Suprapubic skin (tissue), 4 donors: ENCODE measurements at regions not wholly inside any gene's neighbourhood (a gene's known extent, or its start where the extent isn't known, plus 50 kb on each side); places are given as distances from the start of the nearest gene placed in this dataset.

Source experiments
- DNase-seq, 2 donors: peaks; one replicate each; pipeline ENCODE4 v3.0.0-alpha.2; 2019; ENCODE audit warnings: low spot score in 2 of 2
- H3K27ac ChIP-seq: fragments of 200-600 bp; sonication (generic); one replicate; pipeline ENCODE4 v1.5.1; 2019
- H3K27me3 ChIP-seq: fragments of 200-600 bp; sonication (generic); one replicate; pipeline ENCODE4 v1.5.1; 2019
- H3K36me3 ChIP-seq: fragments of 200-600 bp; sonication (generic); one replicate; pipeline ENCODE4 v1.5.1; 2019
- H3K4me1 ChIP-seq: fragments of 200-600 bp; sonication (generic); one replicate; pipeline ENCODE4 v1.5.1; 2019
- H3K4me3 ChIP-seq: fragments of 200-600 bp; sonication (generic); one replicate; pipeline ENCODE4 v1.5.1; 2019; ENCODE audit warnings: mild to moderate bottlenecking
- H3K9me3 ChIP-seq: fragments of 200-600 bp; sonication (generic); one replicate; pipeline ENCODE4 v1.5.1; 2019
- EP300 ChIP-seq: sonication (generic); formaldehyde crosslinking; IDR thresholded peaks from one replicate; pipeline ENCODE4 v1.6.1; 2017; ENCODE audit warnings: antibody characterized with exemption
- POLR2A ChIP-seq, 2 donors: fragments of 450-650 bp; IDR thresholded peaks; one replicate each; pipeline ENCODE4 v1.6.1; 2017; ENCODE audit warnings: antibody characterized with exemption in 2 of 2, mild to moderate bottlenecking in 2 of 2, moderate library complexity in 2 of 2
- POLR2AphosphoS5 ChIP-seq, 3 donors: sonication (generic); formaldehyde crosslinking; IDR thresholded peaks; one replicate each; pipeline ENCODE4 v1.6.1; 2017; ENCODE audit warnings: antibody characterized with exemption in 3 of 3
- WGBS: methylation state at CpG from one replicate; pipeline ENCODE4 v1.1.5; 2018; 5-methylcytosine and 5-hydroxymethylcytosine counted together
- TF ChIP-seq, protein P1 (sequence below), 2 donors: fragments of 200-600 bp in 1 of 2; fragments of 450-650 bp in 1 of 2; sonication (generic) in 1 of 2; IDR thresholded peaks; one replicate each; pipeline ENCODE4 v1.5.1; 2016 to 2019; ENCODE audit warnings: antibody characterized with exemption in 2 of 2, mild to moderate bottlenecking in 1 of 2, moderate library complexity in 1 of 2

DNA sequence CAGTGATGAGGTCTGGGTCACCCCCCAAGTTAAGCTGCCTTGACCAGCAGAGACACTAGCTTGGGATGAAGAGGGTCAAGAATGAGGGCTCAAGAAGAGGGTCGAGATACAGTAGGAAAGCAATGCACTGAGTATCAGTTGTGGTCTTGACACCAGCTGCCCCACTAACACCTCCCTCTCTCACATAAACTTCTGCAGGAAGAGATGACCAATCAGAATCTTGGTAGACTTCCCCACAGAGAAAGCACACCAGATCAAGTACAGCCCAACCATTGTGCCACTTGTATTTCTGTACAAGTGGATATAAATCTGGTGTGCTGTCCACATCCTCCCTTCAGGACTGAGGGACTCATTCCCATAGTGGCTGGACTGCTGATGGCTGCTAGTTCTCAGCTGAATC is 101.2 kb upstream of the ELL2 start:
- no peak overlapping the region for H3K27ac ChIP-seq
- H3K9me3 ChIP-seq: no peaks in the 10 kb centered on the region
- H3K4me3 ChIP-seq: no peak overlapping the region
- no peak for DNase-seq
- H3K4me1 ChIP-seq: peaks cover 2% of the 10 kb centered on the region
- no peaks in the 10 kb centered on the region for H3K36me3 ChIP-seq
- no peak for TF ChIP-seq POLR2A (IDR thresholded peaks at IDR 0.05)
- TF ChIP-seq, protein P1, sequence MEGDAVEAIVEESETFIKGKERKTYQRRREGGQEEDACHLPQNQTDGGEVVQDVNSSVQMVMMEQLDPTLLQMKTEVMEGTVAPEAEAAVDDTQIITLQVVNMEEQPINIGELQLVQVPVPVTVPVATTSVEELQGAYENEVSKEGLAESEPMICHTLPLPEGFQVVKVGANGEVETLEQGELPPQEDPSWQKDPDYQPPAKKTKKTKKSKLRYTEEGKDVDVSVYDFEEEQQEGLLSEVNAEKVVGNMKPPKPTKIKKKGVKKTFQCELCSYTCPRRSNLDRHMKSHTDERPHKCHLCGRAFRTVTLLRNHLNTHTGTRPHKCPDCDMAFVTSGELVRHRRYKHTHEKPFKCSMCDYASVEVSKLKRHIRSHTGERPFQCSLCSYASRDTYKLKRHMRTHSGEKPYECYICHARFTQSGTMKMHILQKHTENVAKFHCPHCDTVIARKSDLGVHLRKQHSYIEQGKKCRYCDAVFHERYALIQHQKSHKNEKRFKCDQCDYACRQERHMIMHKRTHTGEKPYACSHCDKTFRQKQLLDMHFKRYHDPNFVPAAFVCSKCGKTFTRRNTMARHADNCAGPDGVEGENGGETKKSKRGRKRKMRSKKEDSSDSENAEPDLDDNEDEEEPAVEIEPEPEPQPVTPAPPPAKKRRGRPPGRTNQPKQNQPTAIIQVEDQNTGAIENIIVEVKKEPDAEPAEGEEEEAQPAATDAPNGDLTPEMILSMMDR (IDR thresholded peaks at IDR 0.05): no peak
- TF ChIP-seq POLR2AphosphoS5 (IDR thresholded peaks at IDR 0.05): no peak
- no peak for TF ChIP-seq EP300
- 100% methylated on average over 1 of the region's 1 CpG for WGBS
- no peaks in the 10 kb centered on the region for H3K27me3 ChIP-seq

DNA sequence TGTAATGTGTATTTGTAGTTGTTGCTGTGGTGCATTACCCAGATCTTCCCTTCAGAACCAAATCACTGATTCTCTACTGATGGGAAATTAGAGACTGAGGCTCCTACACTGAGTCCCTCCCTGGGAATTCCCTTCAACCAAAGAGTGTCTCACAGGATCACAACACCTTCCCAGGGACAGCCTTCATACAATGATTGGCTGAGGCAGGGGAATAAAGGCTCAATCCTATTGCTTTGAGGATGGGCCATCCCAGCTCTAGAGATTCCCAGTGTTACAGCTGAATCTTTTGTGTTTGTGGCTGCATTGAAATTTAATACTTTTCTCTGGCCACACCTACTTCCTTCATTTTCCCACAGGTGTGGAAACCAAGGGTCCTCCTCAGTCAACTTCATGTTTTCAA is 96.4 kb upstream of the ELL2 start:
- TF ChIP-seq POLR2AphosphoS5 (IDR thresholded peaks at IDR 0.05) (no peak), EP300 (no peak), POLR2A (IDR thresholded peaks at IDR 0.05) (no peak)
- TF ChIP-seq, protein P1 (IDR thresholded peaks at IDR 0.05): no peak
- H3K9me3 ChIP-seq: no peaks in the 10 kb centered on the region
- DNase-seq: no peak
- H3K36me3 ChIP-seq: no peaks in the 10 kb centered on the region
- H3K4me1 ChIP-seq: no peaks in the 10 kb centered on the region
- no peak overlapping the region for H3K27ac ChIP-seq
- no peak overlapping the region for H3K4me3 ChIP-seq
- no peaks in the 10 kb centered on the region for H3K27me3 ChIP-seq

DNA sequence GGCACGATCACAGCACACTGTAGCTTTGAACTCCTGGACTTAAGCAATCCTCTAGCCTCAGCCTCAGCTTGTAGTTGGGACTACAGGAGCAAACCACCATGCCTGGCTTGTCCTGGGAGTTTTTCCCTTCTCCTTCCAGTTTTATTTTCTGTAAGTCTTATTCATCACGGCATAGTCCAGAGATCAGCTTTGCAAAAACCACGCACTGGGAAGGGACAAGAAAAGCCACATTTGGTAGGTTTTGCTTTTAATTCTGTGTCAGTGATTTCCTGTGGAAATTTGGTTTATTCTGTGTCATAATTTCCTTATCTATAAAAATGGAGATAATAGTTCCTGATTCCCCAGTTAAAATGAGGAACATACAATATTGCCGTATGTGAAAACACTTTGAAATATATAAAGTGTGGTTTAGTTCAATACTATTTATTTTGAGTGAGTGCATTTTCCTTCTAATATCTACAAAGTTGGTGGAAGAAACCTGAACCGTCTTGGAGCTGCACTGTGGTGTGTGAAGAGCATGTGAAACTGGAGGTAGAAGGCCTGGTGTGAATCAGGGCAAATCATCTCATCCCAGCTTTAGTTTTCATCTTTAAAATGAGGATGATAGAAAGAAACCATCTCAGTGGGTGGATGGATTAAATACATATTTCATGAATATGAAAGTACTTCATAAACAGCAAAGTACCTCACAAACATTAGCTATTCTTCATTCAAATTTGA is 92.8 kb upstream of the ELL2 start:
- Histone ChIP-seq H3K4me3 (no peak overlapping the region), H3K27me3 (no peaks in the 10 kb centered on the region), H3K4me1 (peaks cover 17% of the 10 kb centered on the region), H3K36me3 (no peaks in the 10 kb centered on the region), H3K9me3 (no peaks in the 10 kb centered on the region), H3K27ac (no peak overlapping the region)
- 87% methylated on average over 5 of the region's 5 CpGs for WGBS
- no peak for DNase-seq
- TF ChIP-seq EP300: no peak
- no peak for TF ChIP-seq POLR2A (IDR thresholded peaks at IDR 0.05)
- TF ChIP-seq, protein P1 (IDR thresholded peaks at IDR 0.05): no peak
- TF ChIP-seq POLR2AphosphoS5 (IDR thresholded peaks at IDR 0.05): no peak

DNA sequence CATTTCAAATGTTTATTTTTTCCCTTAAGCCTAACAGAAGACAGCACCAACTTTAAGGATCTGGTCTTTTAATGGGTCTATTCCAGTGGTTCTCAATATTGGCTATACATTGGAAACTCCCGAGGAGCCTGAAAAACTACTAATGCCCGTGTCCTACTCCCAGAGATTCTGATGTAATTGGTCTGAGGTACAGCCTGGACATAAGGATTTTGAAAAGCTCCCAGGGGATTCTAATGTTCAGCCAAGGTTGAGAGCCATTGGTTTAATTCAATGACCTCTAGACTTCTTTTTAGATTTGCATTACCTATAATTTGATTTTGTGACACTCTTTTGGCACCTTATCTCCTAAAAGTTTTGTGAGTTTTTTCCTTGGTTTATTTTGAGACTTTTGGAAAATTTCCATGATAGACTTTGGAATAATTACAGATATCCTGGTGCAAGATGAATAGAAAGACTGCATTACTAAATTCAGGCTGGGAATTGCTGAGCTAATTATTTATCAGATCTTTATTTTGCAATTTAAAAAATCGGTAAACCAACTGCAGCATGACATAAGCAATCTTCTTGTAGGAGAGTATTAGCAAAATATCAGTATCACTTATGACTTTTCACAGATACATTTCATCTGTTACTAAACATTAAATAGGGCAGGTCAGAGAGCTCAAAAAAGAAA is 91.5 kb upstream of the ELL2 start:
- H3K27ac ChIP-seq: no peak overlapping the region
- no peak for DNase-seq
- peaks cover 17% of the 10 kb centered on the region for H3K4me1 ChIP-seq
- H3K36me3 ChIP-seq: no peaks in the 10 kb centered on the region
- no peak overlapping the region for H3K4me3 ChIP-seq
- TF ChIP-seq, protein P1 (IDR thresholded peaks at IDR 0.05): no peak
- no peak for TF ChIP-seq EP300
- no peak for TF ChIP-seq POLR2A (IDR thresholded peaks at IDR 0.05)
- TF ChIP-seq POLR2AphosphoS5 (IDR thresholded peaks at IDR 0.05): no peak
- 67% methylated on average over 3 of the region's 3 CpGs for WGBS
- no peaks in the 10 kb centered on the region for H3K9me3 ChIP-seq
- H3K27me3 ChIP-seq: no peaks in the 10 kb centered on the region

DNA sequence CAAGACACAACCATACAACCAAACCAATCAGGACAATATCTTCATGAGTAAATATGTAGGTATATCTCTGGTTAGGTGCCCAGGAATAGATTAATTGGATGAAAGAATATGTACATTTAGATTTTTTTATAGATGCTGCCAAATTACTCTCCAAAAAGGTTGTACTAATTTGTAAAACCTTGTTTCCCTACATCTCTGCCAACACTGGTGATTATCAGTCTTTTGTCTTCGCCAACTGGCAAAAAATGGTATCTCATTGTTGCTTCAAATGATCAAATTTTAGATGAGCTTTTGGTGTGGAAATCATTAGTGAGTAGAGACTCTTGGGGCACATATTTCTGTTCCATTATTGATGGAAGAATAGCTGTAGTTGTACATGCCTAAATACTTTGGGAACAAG is 90.7 kb upstream of the ELL2 start:
- Histone ChIP-seq H3K36me3 (no peaks in the 10 kb centered on the region), H3K27me3 (no peaks in the 10 kb centered on the region), H3K4me1 (peaks cover 17% of the 10 kb centered on the region), H3K27ac (no peak overlapping the region), H3K4me3 (no peak overlapping the region), H3K9me3 (no peaks in the 10 kb centered on the region)
- 97% methylated on average over 1 of the region's 1 CpG for WGBS
- TF ChIP-seq POLR2AphosphoS5 (IDR thresholded peaks at IDR 0.05) (no peak), POLR2A (IDR thresholded peaks at IDR 0.05) (no peak), EP300 (no peak)
- TF ChIP-seq, protein P1 (IDR thresholded peaks at IDR 0.05): no peak
- DNase-seq: no peak
